Neural progenitor cell (in vitro differentiated cells): ENCODE measurements at regions not wholly inside any gene's neighbourhood (a gene's known extent, or its start where the extent isn't known, plus 50 kb on each side); places are given as distances from the start of the nearest gene placed in this dataset.
A peak's percentile ranks its signal among the peaks of the same experiment; 100 is the strongest.

Experiments
- DNase-seq: peaks from one replicate; pipeline ENCODE4 v3.0.0-alpha.2; 2016; ENCODE audit warnings: low spot score
- H2AFZ ChIP-seq: fragments of 200-600 bp; sonication (generic); replicated peaks from 2 replicates; pipeline ENCODE4 v1.6.1; 2016; ENCODE audit warnings: antibody characterized with exemption
- H3F3A ChIP-seq: fragments of 200-600 bp; sonication (generic); 2 replicates; pipeline ENCODE4 v1.6.1; 2016; ENCODE audit warnings: antibody characterized with exemption, low read depth
- H3K27ac ChIP-seq: fragments of 200-600 bp; sonication (generic); 2 replicates; pipeline ENCODE4 v1.5.1; 2016; ENCODE audit warnings: mild to moderate bottlenecking
- H3K27me3 ChIP-seq: fragments of 200-600 bp; sonication (generic); 2 replicates; pipeline ENCODE4 v1.6.1; 2016; ENCODE audit warnings: mild to moderate bottlenecking, moderate library complexity
- H3K36me3 ChIP-seq: fragments of 200-600 bp; sonication (generic); 2 replicates; pipeline ENCODE4 v1.5.1; 2016
- H3K4me1 ChIP-seq: fragments of 200-600 bp; sonication (generic); 2 replicates; pipeline ENCODE4 v1.6.1; 2016; ENCODE audit warnings: mixed run types
- H3K4me2 ChIP-seq: fragments of 200-600 bp; sonication (generic); 2 replicates; pipeline ENCODE4 v1.6.1; 2016
- H3K4me3 ChIP-seq: fragments of 200-600 bp; sonication (generic); 2 replicates; pipeline ENCODE4 v1.5.1; 2016
- H3K79me2 ChIP-seq: fragments of 200-600 bp; sonication (generic); 2 replicates; pipeline ENCODE4 v1.6.1; 2016; ENCODE audit warnings: low read depth
- H3K9ac ChIP-seq: fragments of 200-600 bp; sonication (generic); 2 replicates; pipeline ENCODE4 v1.6.1; 2016
- H3K9me3 ChIP-seq: fragments of 200-600 bp; sonication (generic); 2 replicates; pipeline ENCODE4 v1.5.1; 2016; ENCODE audit warnings: low read depth
- H4K20me1 ChIP-seq: fragments of 200-600 bp; sonication (generic); 2 replicates; pipeline ENCODE4 v1.6.1; 2016; ENCODE audit warnings: low read depth
- H3K27ac Mint-ChIP-seq: 3 replicates; pipeline ENCODE4 v1.8.0; 2021; ENCODE audit warnings: mixed read lengths
- H3K27me3 Mint-ChIP-seq: 2 replicates; pipeline ENCODE4 v1.8.0; 2022; ENCODE audit warnings: low read depth, mild to moderate bottlenecking, inconsistent platforms, moderate library complexity, mixed read lengths; ENCODE audit not compliant: insufficient read depth
- H3K36me3 Mint-ChIP-seq: 3 replicates; pipeline ENCODE4 v1.8.0; 2021; ENCODE audit warnings: mixed read lengths
- H3K4me1 Mint-ChIP-seq: 3 replicates; pipeline ENCODE4 v1.8.0; 2021; ENCODE audit warnings: mixed read lengths
- H3K4me3 Mint-ChIP-seq: 3 replicates; pipeline ENCODE4 v1.8.0; 2021; ENCODE audit warnings: mild to moderate bottlenecking, moderate library complexity, mixed read lengths
- H3K9me3 Mint-ChIP-seq: 3 replicates; pipeline ENCODE4 v1.8.0; 2020; ENCODE audit warnings: mixed read lengths
- EZH2 ChIP-seq: fragments of 200-600 bp; sonication (generic); IDR thresholded peaks from 2 replicates; pipeline ENCODE4 v1.6.1; 2017; ENCODE audit warnings: antibody characterized with exemption, mild to moderate bottlenecking, moderate library complexity
- EZH2phosphoT487 ChIP-seq: fragments of 200-600 bp; sonication (generic); IDR thresholded peaks from 2 replicates; pipeline ENCODE4 v1.6.1; 2017; ENCODE audit warnings: antibody characterized with exemption
- TF ChIP-seq, protein P1 (sequence below): fragments of 200-600 bp; sonication (generic); IDR thresholded peaks from 2 replicates; pipeline ENCODE4 v1.5.1; 2017; ENCODE audit warnings: antibody characterized with exemption, mild to moderate bottlenecking

GRCh38 chr16:73126525-73126853 lies 78.6 kb upstream of the ZFHX3 start:
- no peak overlapping the region for H3K9ac ChIP-seq
- DNase-seq: no peak
- peaks cover 6% of the 10 kb centered on the region for H3K9me3 Mint-ChIP-seq
- TF ChIP-seq, protein P1, sequence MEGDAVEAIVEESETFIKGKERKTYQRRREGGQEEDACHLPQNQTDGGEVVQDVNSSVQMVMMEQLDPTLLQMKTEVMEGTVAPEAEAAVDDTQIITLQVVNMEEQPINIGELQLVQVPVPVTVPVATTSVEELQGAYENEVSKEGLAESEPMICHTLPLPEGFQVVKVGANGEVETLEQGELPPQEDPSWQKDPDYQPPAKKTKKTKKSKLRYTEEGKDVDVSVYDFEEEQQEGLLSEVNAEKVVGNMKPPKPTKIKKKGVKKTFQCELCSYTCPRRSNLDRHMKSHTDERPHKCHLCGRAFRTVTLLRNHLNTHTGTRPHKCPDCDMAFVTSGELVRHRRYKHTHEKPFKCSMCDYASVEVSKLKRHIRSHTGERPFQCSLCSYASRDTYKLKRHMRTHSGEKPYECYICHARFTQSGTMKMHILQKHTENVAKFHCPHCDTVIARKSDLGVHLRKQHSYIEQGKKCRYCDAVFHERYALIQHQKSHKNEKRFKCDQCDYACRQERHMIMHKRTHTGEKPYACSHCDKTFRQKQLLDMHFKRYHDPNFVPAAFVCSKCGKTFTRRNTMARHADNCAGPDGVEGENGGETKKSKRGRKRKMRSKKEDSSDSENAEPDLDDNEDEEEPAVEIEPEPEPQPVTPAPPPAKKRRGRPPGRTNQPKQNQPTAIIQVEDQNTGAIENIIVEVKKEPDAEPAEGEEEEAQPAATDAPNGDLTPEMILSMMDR: no peak
- TF ChIP-seq EZH2phosphoT487: no peak
- no peak for TF ChIP-seq EZH2
- H4K20me1 ChIP-seq: no peaks in the 10 kb centered on the region
- no peak overlapping the region for H3K27ac ChIP-seq
- H3K27ac Mint-ChIP-seq: peak overlapping the region; percentile 20
- H3K4me3 Mint-ChIP-seq: no peak overlapping the region
- peaks cover 42% of the 10 kb centered on the region for H3K4me1 Mint-ChIP-seq
- H3K79me2 ChIP-seq: no peaks in the 10 kb centered on the region
- H3K36me3 Mint-ChIP-seq: no peaks in the 10 kb centered on the region
- H3K27me3 Mint-ChIP-seq: peaks cover 8% of the 10 kb centered on the region
- no peaks in the 10 kb centered on the region for H3K4me1 ChIP-seq
- peaks cover 8% of the 10 kb centered on the region for H3F3A ChIP-seq
- H3K4me2 ChIP-seq: no peak overlapping the region
- H3K9me3 ChIP-seq: no peaks in the 10 kb centered on the region
- no peak overlapping the region for H2AFZ ChIP-seq
- H3K36me3 ChIP-seq: no peaks in the 10 kb centered on the region
- no peak overlapping the region for H3K4me3 ChIP-seq
- H3K27me3 ChIP-seq: peaks cover 5% of the 10 kb centered on the region

DNA sequence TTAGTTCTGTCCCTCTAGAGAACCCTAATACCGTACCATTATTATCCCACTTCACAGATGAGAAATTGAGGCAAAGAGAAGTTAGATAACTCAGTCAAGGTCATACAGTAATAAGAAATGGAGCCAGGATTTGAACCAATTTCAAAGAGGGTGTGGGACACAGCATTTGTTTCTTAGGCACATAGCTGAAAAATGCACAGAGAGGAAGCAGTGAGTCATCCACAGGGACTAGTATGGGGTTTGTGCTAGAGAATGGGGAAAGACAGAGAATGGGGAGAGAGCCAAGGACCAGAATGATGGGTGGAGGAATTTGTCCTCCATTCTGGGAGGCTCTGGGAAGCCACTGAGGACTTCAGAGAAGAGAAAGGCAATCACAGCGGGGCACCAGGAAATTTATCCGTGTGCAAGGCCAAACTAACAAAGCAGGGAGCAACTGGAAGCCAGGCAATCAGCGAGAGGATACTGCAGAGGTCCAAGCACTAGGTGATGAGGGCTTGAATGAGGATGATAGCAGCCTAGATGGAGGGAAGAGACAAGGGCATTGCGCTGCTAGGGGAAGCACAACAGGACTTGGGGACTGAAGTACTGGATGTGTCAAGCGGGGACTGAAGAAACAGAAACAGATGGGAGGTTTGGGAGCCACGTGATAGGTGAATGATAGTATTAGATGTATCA lies 78.1 kb upstream of the ZFHX3 start:
- TF ChIP-seq, protein P1: no peak
- no peak for TF ChIP-seq EZH2phosphoT487
- no peak for TF ChIP-seq EZH2
- Histone ChIP-seq H3K4me1 (no peaks in the 10 kb centered on the region), H2AFZ (no peak overlapping the region), H3K27me3 (peaks cover 5% of the 10 kb centered on the region), H3F3A (peaks cover 8% of the 10 kb centered on the region), H3K9ac (no peak overlapping the region), H4K20me1 (no peaks in the 10 kb centered on the region), H3K36me3 (no peaks in the 10 kb centered on the region), H3K4me2 (no peak overlapping the region), H3K9me3 (no peaks in the 10 kb centered on the region), H3K4me3 (no peak overlapping the region), H3K79me2 (no peaks in the 10 kb centered on the region), H3K27ac (no peak overlapping the region)
- no peak for DNase-seq
- peaks cover 39% of the 10 kb centered on the region for H3K4me1 Mint-ChIP-seq
- no peaks in the 10 kb centered on the region for H3K36me3 Mint-ChIP-seq
- H3K27me3 Mint-ChIP-seq: peaks cover 8% of the 10 kb centered on the region
- peaks cover 6% of the 10 kb centered on the region for H3K9me3 Mint-ChIP-seq
- peak overlapping the region; percentile 2 for H3K27ac Mint-ChIP-seq
- no peak overlapping the region for H3K4me3 Mint-ChIP-seq

GRCh38 chr16:73124665-73125375 lies 76.9 kb upstream of the ZFHX3 start:
- H4K20me1 ChIP-seq: no peaks in the 10 kb centered on the region
- H3K79me2 ChIP-seq: no peaks in the 10 kb centered on the region
- no peak overlapping the region for H3K4me3 Mint-ChIP-seq
- peaks cover 8% of the 10 kb centered on the region for H3F3A ChIP-seq
- no peaks in the 10 kb centered on the region for H3K9me3 ChIP-seq
- no peaks in the 10 kb centered on the region for H3K36me3 ChIP-seq
- DNase-seq: no peak
- no peak overlapping the region for H3K9ac ChIP-seq
- H3K27me3 Mint-ChIP-seq: peaks cover 8% of the 10 kb centered on the region
- no peak overlapping the region for H2AFZ ChIP-seq
- no peak overlapping the region for H3K27ac Mint-ChIP-seq
- no peak for TF ChIP-seq EZH2
- TF ChIP-seq, protein P1: no peak
- TF ChIP-seq EZH2phosphoT487: no peak
- H3K9me3 Mint-ChIP-seq: peaks cover 6% of the 10 kb centered on the region
- H3K27me3 ChIP-seq: peaks cover 5% of the 10 kb centered on the region
- no peaks in the 10 kb centered on the region for H3K4me1 ChIP-seq
- no peak overlapping the region for H3K4me3 ChIP-seq
- H3K36me3 Mint-ChIP-seq: no peaks in the 10 kb centered on the region
- no peak overlapping the region for H3K4me2 ChIP-seq
- peaks cover 36% of the 10 kb centered on the region for H3K4me1 Mint-ChIP-seq
- no peak overlapping the region for H3K27ac ChIP-seq
